Body of pancreas (tissue), 4 donors: ENCODE measurements at regions not wholly inside any gene's neighbourhood (a gene's known extent, or its start where the extent isn't known, plus 50 kb on each side); places are given as distances from the start of the nearest gene placed in this dataset.

ENCODE experiments used
- ATAC-seq: fragments of 150-250 bp; one replicate; pipeline ENCODE4 v1.9.1; 2016
- DNase-seq, 4 donors: peaks; one replicate each; pipeline ENCODE4 v3.0.0-alpha.2; 2019
- H3K27ac ChIP-seq, 4 donors: fragments of 200-600 bp; sonication (generic); 1 replicate in 3 of 4; 2 replicates in 1 of 4; pipeline versions ENCODE4 v1.5.1 to v1.6.1; 2016 to 2019; ENCODE audit warnings: mild to moderate bottlenecking in 1 of 4, mixed read lengths in 1 of 4, moderate library complexity in 1 of 4
- H3K27me3 ChIP-seq, 2 donors: fragments of 200-600 bp; sonication (generic); one replicate each; pipeline ENCODE4 v1.6.0; 2016; ENCODE audit warnings: mild to moderate bottlenecking in 1 of 2
- H3K36me3 ChIP-seq, 2 donors: fragments of 200-600 bp; sonication (generic); replicated peaks in 1 of 2; 2 replicates each; pipeline ENCODE4 v1.5.1; 2016; ENCODE audit warnings: low read depth in 2 of 2; ENCODE audit not compliant: insufficient read depth in 1 of 2
- H3K4me1 ChIP-seq: fragments of 200-600 bp; sonication (generic); one replicate; pipeline ENCODE4 v1.6.0; 2016
- H3K4me3 ChIP-seq, 2 donors: fragments of 200-600 bp; sonication (generic); 1 replicate in 1 of 2; 2 replicates in 1 of 2; pipeline ENCODE4 v1.5.1; 2016 to 2019
- H3K9me3 ChIP-seq, 3 donors: fragments of 200-600 bp; sonication (generic); 1 replicate in 2 of 3; 2 replicates in 1 of 3; pipeline ENCODE4 v1.5.1; 2016
- POLR2A ChIP-seq, 3 donors: fragments of 450-650 bp; IDR thresholded peaks; one replicate each; pipeline ENCODE4 v1.6.1; 2016; ENCODE audit warnings: antibody characterized with exemption in 3 of 3, mild to moderate bottlenecking in 2 of 3
- WGBS, 2 donors: methylation state at CpG; one replicate each; pipeline ENCODE4 v1.1.5; 2017; 5-methylcytosine and 5-hydroxymethylcytosine counted together
- intact Hi-C: fragments of 100-400 bp; cut with DNase I; formaldehyde crosslinking; loops from one replicate; pipeline ENCODE4 v1.15.1; 2023
- TF ChIP-seq, protein P1 (sequence below), 7 experiments: fragments of 450-650 bp in 4 of 7; fragments of 200-600 bp in 3 of 7; sonication (generic) in 3 of 7; IDR thresholded peaks; one replicate each; pipeline ENCODE4 v1.5.1; 2016 to 2019; ENCODE audit warnings: antibody characterized with exemption in 7 of 7

DNA sequence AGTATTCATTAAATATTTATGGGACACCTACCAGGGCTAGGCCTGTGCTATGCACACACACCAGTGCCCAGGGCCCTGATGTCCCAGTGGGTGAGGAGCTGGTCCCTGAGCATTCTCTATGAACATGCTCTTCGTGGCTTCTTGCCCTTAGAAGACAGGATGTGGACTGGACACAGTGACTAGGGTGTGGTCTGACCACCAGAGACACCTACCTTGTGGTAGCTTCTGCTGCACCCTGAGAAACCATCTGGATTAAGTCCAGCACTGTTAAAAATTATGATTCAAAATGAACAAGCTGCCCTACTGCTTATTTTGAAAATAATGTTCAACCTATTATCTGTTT, 112.9 kb upstream of the RPS6KA2 start:
- Histone ChIP-seq H3K4me3 (no peak overlapping the region), H3K9me3 (no peaks in the 10 kb centered on the region), H3K4me1 (no peaks in the 10 kb centered on the region), H3K27ac (no peak overlapping the region), H3K36me3 (no peaks in the 10 kb centered on the region), H3K27me3 (no peaks in the 10 kb centered on the region)
- TF ChIP-seq, protein P1, sequence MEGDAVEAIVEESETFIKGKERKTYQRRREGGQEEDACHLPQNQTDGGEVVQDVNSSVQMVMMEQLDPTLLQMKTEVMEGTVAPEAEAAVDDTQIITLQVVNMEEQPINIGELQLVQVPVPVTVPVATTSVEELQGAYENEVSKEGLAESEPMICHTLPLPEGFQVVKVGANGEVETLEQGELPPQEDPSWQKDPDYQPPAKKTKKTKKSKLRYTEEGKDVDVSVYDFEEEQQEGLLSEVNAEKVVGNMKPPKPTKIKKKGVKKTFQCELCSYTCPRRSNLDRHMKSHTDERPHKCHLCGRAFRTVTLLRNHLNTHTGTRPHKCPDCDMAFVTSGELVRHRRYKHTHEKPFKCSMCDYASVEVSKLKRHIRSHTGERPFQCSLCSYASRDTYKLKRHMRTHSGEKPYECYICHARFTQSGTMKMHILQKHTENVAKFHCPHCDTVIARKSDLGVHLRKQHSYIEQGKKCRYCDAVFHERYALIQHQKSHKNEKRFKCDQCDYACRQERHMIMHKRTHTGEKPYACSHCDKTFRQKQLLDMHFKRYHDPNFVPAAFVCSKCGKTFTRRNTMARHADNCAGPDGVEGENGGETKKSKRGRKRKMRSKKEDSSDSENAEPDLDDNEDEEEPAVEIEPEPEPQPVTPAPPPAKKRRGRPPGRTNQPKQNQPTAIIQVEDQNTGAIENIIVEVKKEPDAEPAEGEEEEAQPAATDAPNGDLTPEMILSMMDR (IDR thresholded peaks at IDR 0.05) = no peak
- no peak for TF ChIP-seq POLR2A (IDR thresholded peaks at IDR 0.05)
- intact Hi-C loops = no loop called here
- ATAC-seq (no peak), DNase-seq (no peak)
- 50% methylated on average over 1 of the region's 1 CpG; no CpG with 5 or more reads in 1 of the 2 donors for WGBS, 2 donors

DNA sequence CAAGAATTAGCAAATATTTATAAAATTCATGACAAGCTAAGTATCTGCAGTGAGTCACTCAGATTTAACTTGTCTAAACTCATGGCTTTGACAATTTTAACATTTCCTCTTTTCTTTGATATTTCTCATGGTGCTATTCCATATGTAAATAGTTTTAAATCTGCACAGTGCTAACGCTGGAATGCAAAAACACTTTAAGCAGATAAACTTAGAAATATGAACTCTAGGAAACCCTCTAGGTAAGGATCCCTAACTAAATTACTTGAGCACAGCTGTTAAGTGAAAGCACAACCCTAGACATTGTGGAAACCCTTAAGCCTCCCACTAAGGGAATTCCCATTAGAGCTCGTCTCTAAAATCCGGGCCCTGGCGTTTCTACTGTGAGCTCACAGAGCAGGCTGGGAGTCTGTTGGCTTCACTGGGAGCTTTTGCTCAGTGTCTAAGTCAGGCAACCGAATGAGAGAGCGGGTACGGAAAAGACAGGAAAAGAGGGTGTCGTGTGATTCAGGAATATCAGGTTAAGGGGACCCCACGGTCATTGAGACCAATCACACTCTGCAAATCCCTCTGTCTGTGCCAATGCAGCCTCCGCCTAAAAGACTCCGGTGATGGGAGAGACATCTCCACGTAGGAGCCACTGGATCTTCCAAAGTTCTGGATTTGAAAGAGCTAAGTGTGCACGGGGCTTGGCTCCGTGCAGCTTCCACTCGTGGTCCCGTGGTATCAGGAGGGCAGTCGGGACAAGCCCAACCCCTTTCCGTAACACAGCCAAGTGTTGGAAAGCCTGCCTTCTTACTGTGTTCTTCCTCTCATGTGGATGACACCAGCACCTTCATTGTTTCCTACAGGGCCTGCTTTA, 112.3 kb upstream of the RPS6KA2 start:
- Histone ChIP-seq H3K27me3 (no peaks in the 10 kb centered on the region), H3K9me3 (no peaks in the 10 kb centered on the region), H3K4me3 (no peak overlapping the region), H3K27ac (no peak overlapping the region), H3K4me1 (no peaks in the 10 kb centered on the region), H3K36me3 (no peaks in the 10 kb centered on the region)
- ATAC-seq (no peak), DNase-seq (no peak)
- intact Hi-C loops = no loop called here
- TF ChIP-seq, protein P1 (IDR thresholded peaks at IDR 0.05) = no peak
- TF ChIP-seq POLR2A (IDR thresholded peaks at IDR 0.05) = no peak
- WGBS, 2 donors = 82 to 84% methylated on average over 17 to 18 of the region's 18 CpGs

GRCh38 chr6:166738386-166739116, 111.5 kb upstream of the RPS6KA2 start:
- DNase-seq = no peak
- H3K9me3 ChIP-seq = no peaks in the 10 kb centered on the region
- no peak overlapping the region for H3K4me3 ChIP-seq
- H3K27me3 ChIP-seq = no peaks in the 10 kb centered on the region
- intact Hi-C loops = no loop called here
- no peak for ATAC-seq
- H3K27ac ChIP-seq = no peak overlapping the region
- no peaks in the 10 kb centered on the region for H3K4me1 ChIP-seq
- no peak for TF ChIP-seq POLR2A (IDR thresholded peaks at IDR 0.05)
- TF ChIP-seq, protein P1 (IDR thresholded peaks at IDR 0.05) = no peak
- WGBS, 2 donors = 69 to 74% methylated on average over 7 of the region's 7 CpGs
- H3K36me3 ChIP-seq = no peaks in the 10 kb centered on the region

- no peak for ATAC-seq
- Histone ChIP-seq H3K4me1 (no peaks in the 10 kb centered on the region), H3K27ac (no peak overlapping the region), H3K36me3 (no peaks in the 10 kb centered on the region), H3K9me3 (no peaks in the 10 kb centered on the region), H3K4me3 (no peak overlapping the region), H3K27me3 (no peaks in the 10 kb centered on the region)
- intact Hi-C loops = no loop called here
- 36 to 37% methylated on average over 7 of the region's 7 CpGs for WGBS, 2 donors
- no peak for DNase-seq
- TF ChIP-seq, protein P1 (IDR thresholded peaks at IDR 0.05) = no peak
- no peak for TF ChIP-seq POLR2A (IDR thresholded peaks at IDR 0.05)
These were observed 110.2 kb upstream of the RPS6KA2 start for GRCh38 chr6:166737261-166737660.
